NCI-H2227 treated with DMSO at 0.1 percent for 48 hours (cell line): ENCODE measurements at regions not wholly inside any gene's neighbourhood (a gene's known extent, or its start where the extent isn't known, plus 50 kb on each side); places are given as distances from the start of the nearest gene placed in this dataset.

Experiments used
- DNase-seq: peaks from one replicate; lab custom pipeline; 2025; lab: John Stamatoyannopoulos, UW

GRCh38 chr12:23185346-23185745 is 560.4 kb downstream of the ETNK1 start:
- no peak for DNase-seq

DNA sequence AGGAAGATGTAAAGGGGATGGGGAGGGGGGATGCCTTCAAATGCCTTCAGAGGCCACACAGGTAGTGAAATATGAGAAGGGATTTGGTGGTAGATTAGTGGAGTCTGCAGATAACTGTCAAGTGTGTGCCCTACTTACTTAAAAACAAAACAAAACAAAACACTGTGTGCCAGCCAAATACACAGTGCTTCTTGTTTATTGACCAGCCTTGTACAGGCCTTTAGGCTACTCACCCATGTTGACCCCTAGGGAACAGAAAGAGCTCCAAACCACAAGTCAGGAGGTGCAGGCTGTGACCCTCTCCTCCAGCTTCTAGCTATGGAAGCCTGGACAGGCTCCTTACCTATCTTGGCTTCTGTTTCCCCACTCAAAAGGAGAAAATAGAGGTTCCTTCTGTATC is 562.0 kb downstream of the ETNK1 start:
- DNase-seq, result no peak

GRCh38 chr12:23193552-23193951 is 568.6 kb downstream of the ETNK1 start:
- DNase-seq, result no peak

- DNase-seq, result no peak
Observed at GRCh38 chr12:23197266-23197665, 572.3 kb downstream of the ETNK1 start.

DNA sequence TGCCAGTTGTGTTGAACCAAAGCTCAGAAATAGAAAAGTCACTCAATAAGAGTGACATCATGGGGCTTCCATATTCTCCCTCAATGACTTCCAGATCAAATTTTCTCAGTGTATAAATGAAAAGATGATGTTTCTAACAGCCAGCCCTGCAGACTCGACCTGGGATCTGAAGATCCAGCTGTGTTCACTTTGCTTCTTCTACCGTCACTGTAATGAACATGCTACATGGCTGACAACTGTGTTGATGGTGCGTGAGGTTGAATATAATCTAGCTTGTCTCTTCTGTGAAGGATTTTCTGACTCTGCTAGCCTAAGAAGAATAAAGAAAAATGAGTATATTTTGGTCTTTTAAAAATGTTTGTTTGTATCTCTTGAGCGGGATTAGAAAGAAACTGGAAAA is 577.8 kb downstream of the ETNK1 start:
- DNase-seq, result no peak

DNA sequence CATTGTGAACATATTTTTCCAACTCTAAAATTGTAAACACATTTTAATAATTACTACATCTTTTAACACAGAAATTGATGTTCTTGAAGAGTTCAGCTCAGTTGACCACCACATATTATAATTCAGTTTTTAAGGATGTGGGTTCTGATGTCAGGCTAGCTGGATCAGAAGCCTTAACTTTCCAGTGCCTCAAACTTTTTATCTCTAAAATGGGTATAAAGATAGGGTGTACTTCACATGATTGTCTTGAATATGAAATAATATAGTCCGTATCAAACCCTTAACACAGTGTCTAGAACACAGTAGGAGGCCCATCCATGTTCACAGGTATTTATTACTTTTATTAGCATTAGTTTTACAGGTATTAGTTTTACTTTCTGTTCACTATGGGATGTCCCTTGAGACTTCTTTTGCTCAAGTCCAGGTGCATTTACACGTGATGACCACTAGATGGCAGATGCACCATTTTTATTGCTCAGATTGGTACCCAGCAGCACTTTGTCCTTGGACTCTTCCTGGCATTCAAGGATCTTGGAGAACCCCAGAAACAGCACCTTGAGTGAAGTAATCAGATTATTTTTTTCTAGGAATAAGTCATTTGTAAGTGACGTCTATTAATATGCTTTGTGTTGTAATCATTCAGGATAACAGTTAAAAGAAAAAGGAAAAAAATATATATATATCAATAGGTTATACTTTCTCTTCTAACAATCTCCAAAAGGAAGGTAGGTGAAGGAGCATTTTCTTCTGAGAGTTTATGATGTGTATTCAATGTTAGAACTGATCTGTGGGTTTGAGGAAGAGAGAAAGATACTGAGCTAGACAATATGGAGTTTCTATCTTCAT is 580.2 kb downstream of the ETNK1 start:
- DNase-seq, result peak; percentile 31

DNA sequence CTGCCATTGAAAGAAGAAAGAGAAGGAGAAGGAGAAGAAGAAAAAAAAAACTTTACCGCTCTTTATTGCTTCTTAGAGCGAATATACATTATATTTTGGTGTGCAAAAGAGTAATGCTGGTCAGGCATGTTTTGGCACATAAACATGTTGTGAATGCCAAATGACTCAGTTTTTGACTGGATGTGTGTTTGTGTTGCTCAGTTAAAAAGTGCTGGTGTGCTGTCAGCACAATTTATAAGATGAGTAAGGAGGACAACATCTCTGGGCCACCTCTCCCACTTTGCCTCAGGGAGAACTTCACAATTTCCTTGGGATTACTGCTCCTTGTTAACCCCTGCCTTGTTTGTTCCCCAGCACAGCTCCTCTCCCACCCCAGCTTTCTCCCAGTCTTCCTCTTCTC is 584.8 kb downstream of the ETNK1 start:
- no peak for DNase-seq

GRCh38 chr12:23210573-23210972 is 585.6 kb downstream of the ETNK1 start:
- no peak for DNase-seq

DNA sequence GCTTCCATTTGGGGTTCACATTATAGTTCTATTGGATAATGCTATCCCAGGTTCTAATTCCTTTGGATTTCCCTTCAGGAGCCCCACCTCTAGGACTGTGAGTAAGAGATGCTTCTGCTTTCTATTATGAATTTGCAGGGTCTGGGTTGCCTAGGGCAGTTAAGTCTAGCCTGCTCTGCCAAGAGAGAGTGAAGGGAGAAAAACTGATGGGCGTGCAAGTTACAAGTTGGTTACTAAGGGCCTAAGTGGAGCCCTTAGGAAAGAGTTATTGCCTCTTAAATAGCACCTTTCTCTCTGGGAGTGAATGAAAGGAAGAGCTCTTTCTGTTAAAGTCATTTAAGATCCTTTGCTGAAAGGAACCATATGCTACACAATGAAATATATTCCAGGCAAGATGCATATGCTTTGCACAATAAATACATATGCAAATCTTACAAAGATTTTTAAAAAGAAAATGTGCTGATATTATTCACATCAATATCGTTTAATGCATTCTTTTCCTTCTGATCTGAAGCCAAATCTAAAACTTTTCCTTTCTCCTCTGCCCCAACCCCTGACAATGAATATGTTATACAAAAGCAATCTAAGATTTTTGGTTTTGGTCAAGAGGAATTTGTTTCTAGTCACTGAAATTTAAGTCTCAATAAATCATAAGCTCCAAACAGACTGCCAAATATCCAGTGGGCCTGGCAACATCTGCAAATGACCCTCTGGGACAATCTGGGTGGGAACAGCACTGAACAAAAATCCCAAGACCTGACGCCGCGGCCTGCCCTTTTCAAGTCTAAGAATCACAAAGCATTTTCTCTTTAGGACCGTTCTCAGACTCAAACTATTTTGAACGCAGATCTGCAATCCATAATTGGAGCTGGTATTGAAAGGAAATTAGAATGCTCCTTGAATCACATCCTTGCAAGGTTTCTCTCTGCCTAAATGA is 586.7 kb downstream of the ETNK1 start:
- peak; percentile 6 for DNase-seq

- no peak for DNase-seq
Observed at GRCh38 chr12:23217158-23217557, 592.2 kb downstream of the ETNK1 start.

- no peak for DNase-seq
Observed at GRCh38 chr12:23217667-23218066, 592.7 kb downstream of the ETNK1 start.

- DNase-seq, result no peak
Observed at GRCh38 chr12:23221066-23221465, 596.1 kb downstream of the ETNK1 start.

GRCh38 chr12:23221926-23222325 is 597.0 kb downstream of the ETNK1 start:
- DNase-seq, result no peak

DNA sequence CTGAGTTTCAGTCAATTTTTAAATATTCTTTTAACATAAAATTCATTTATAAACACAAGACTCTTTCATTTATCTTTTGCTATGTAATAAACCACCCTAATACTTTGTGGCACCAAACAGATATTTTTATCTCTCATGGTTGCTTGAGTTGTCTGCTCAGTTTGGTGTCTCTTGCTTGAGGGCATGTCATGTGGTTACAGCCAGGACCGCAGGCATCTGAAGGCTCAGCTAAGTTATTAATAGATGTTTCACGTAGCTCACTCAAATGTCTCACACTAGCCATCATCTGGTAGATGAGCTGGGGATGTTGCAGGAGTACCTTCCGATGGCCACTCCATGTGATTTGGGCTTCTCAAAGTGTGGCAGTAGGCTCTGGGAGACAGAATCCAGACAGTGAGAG is 597.8 kb downstream of the ETNK1 start:
- no peak for DNase-seq

DNA sequence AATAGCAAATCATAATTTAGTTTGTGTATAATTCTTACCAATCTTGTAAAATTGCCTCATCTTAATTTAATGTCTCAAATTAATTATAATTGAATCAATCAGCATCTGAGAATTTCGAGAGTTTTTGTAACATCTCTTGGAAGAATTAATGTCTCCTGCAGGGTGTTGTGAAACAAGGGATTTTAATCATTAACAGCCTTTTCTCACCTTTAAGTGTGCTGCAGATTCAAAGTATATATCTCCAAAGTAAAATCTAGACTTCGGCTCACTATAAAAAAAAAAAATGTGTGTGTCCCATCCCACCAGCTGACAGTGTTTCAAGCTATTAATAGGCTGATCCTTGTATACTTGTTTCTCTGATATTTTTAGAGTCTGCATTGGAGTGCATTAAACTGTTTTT is 603.1 kb downstream of the ETNK1 start:
- no peak for DNase-seq

- no peak for DNase-seq
Observed at GRCh38 chr12:23230899-23231298, 605.9 kb downstream of the ETNK1 start.

DNA sequence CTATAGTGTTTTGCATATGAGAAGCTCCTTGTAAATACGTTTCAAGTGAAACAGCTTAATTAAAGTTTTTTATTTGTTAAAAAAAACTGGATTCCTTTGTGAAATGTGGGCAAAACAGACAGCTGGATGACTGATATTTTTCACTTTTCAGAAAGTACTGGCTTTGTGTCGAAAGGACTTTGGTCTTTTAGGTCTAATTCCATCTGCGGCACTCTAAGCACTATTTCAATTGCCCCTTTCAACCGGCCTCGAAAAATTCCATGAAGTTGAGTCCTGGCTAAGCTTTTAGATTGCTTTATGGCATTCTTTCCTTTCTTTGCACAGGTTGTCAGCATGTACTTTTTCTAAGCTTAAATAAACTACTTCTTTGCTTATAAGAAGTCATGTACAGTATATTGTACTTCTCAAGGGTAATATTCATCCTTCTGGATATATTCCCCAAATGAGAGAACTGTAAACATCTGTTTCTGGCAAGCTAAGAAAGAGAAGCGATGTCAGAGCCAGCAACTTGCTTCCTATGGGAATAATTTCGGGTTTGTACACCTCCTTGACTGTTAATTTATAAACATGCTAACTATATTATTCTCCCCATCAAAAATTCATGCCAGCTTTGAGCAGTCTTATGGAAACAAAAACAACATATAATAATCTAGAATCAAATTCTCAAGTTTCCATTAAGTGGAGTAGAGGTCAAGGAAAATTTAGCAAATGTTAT is 611.3 kb downstream of the ETNK1 start:
- no peak for DNase-seq

DNA sequence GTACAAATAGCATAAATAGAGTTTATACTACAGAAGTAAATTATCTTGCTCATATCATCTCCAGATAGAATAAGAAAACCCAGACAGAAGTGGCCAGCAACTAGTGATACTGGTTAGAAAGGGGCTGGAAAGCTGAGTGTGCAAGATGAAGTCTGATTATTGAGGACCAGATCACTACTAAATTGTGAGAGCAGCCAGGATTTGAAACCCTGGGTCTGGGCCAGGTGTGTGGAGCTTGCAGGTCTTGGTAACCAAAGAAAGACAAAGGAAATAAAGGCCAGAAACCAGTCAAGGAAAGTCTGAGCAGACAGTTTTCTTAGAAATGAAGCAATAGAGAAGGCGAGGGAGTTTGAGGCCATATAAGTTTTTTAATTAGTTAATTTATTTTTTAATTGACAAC is 611.8 kb downstream of the ETNK1 start:
- no peak for DNase-seq

GRCh38 chr12:23238190-23238589 is 613.2 kb downstream of the ETNK1 start:
- DNase-seq, result no peak

DNA sequence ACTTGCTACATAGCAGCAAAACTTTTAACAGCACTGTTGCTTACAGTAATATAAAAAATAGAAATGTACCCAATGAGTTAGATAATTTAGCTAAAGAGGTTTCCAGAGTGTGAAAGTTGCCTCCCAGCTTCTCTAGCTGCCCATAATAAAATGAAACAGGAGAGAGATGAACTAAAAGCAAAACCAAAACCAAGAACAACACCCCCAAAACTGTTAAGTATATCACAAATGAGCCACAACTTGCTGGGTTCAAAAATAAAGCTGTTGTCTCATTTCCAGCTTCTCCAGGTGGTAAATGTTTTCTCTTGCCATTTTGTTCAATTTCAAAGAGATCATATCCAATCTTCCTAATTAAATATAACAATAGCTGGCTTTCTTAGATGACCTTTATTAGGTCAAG is 614.0 kb downstream of the ETNK1 start:
- no peak for DNase-seq

DNA sequence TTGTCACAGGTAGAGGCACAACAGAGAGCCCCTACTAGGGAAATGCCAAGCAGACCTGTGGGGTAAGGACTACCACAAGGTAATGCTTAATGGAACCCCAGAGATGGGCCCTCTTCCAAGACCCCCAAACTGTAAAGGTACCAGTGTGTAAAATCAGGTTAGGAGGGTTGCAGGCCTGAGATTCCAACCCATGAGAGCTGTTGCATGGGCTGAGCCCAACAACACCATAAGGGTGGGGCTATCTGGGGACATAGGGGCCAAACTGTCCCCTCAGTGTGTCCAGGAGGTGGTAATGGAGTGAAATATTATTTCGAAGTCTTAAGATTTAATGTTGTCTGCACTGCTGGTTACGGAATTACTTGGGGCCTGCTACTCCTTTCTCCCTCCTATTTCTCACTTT is 620.2 kb downstream of the ETNK1 start:
- DNase-seq, result no peak

GRCh38 chr12:23253191-23253590 is 628.2 kb downstream of the ETNK1 start:
- no peak for DNase-seq
